ENCODE measurements at regions not wholly inside any gene's neighbourhood (a gene's known extent, or its start where the extent isn't known, plus 50 kb on each side); places are given as distances from the start of the nearest gene placed in this dataset.

- no peak for TF ChIP-seq CTCF (IDR thresholded peaks at IDR 0.05)
- TF ChIP-seq POLR2A (IDR thresholded peaks at IDR 0.05), result no peak
These were observed 634.5 kb upstream of the NRP1 start for GRCh38 chr10:33968983-33969382.

All from uterus (tissue), 2 donors.